Liver (tissue), 7 donors: ENCODE measurements at regions not wholly inside any gene's neighbourhood (a gene's known extent, or its start where the extent isn't known, plus 50 kb on each side); places are given as distances from the start of the nearest gene placed in this dataset.

ENCODE experiments used
- DNase-seq: peaks from one replicate; pipeline ENCODE4 v3.0.0-alpha.2; 2017; ENCODE audit warnings: low spot score
- H3K27ac ChIP-seq, 2 donors: one replicate each; pipeline ENCODE4 v1.7.0; 2013; ENCODE audit warnings: inconsistent platforms in 2 of 2, low read length in 2 of 2, control low read depth in 1 of 2, low read depth in 1 of 2, mild to moderate bottlenecking in 1 of 2
- H3K27me3 ChIP-seq, 4 donors: one replicate each; pipeline versions ENCODE4 v1.6.1 to v1.7.0; 2013; ENCODE audit warnings: low read length in 3 of 4, inconsistent platforms in 1 of 4, mild to moderate bottlenecking in 1 of 4, moderate library complexity in 1 of 4; ENCODE audit not compliant: control insufficient read depth in 4 of 4, insufficient read depth in 4 of 4
- H3K36me3 ChIP-seq, 4 donors: one replicate each; pipeline versions ENCODE4 v1.6.1 to v1.7.0; 2013; ENCODE audit warnings: low read length in 3 of 4, mild to moderate bottlenecking in 3 of 4, low read depth in 1 of 4, moderate library complexity in 1 of 4; ENCODE audit not compliant: control insufficient read depth in 4 of 4, insufficient read depth in 3 of 4
- H3K4me1 ChIP-seq, 4 donors: one replicate each; pipeline versions ENCODE4 v1.6.1 to v1.7.0; 2013; ENCODE audit warnings: low read length in 3 of 4, mild to moderate bottlenecking in 3 of 4, moderate library complexity in 1 of 4; ENCODE audit not compliant: control insufficient read depth in 4 of 4, insufficient read depth in 4 of 4
- H3K4me3 ChIP-seq, 3 donors: one replicate each; pipeline versions ENCODE4 v1.6.1 to v1.7.0; 2013; ENCODE audit warnings: low read length in 3 of 3, control low read depth in 1 of 3, low read depth in 1 of 3, mild to moderate bottlenecking in 1 of 3
- H3K9ac ChIP-seq, 2 donors: one replicate each; pipeline ENCODE4 v1.7.0; 2013; ENCODE audit warnings: low read length in 2 of 2, mild to moderate bottlenecking in 2 of 2, moderate library complexity in 2 of 2, control low read depth in 1 of 2, low read depth in 1 of 2
- H3K9me3 ChIP-seq, 4 donors: one replicate each; pipeline versions ENCODE4 v1.6.1 to v1.7.0; 2013; ENCODE audit warnings: low read length in 3 of 4; ENCODE audit not compliant: control insufficient read depth in 4 of 4
- EGR1 ChIP-seq, 2 donors: IDR thresholded peaks; 2 replicates each; pipeline ENCODE4 v1.6.1; 2016 to 2018; ENCODE audit warnings: antibody characterized with exemption in 2 of 2, low read depth in 2 of 2
- FOXA2 ChIP-seq: IDR thresholded peaks from 2 replicates; pipeline ENCODE4 v1.6.1; 2016; ENCODE audit warnings: antibody characterized with exemption
- GABPA ChIP-seq, 2 donors: IDR thresholded peaks in 1 of 2; conservative IDR thresholded peaks in 1 of 2; 2 replicates each; pipeline ENCODE4 v1.6.1; 2016; ENCODE audit warnings: antibody characterized with exemption in 2 of 2, mild to moderate bottlenecking in 1 of 2, moderate library complexity in 1 of 2
- HNF4A ChIP-seq, 2 donors: conservative IDR thresholded peaks; 2 replicates each; pipeline ENCODE4 v1.6.1; 2016; ENCODE audit warnings: antibody characterized with exemption in 2 of 2, mild to moderate bottlenecking in 2 of 2
- HNF4G ChIP-seq: IDR thresholded peaks from 2 replicates; pipeline ENCODE4 v1.6.1; 2016; ENCODE audit warnings: antibody characterized with exemption
- NR2F2 ChIP-seq: IDR thresholded peaks from 2 replicates; pipeline ENCODE4 v1.6.1; 2016; ENCODE audit warnings: antibody characterized with exemption
- TAF1 ChIP-seq: conservative IDR thresholded peaks from 2 replicates; pipeline ENCODE4 v1.6.1; 2016; ENCODE audit warnings: antibody characterized with exemption, mild to moderate bottlenecking
- YY1 ChIP-seq: IDR thresholded peaks from 2 replicates; pipeline ENCODE4 v1.6.1; 2016; ENCODE audit warnings: antibody characterized with exemption, mild to moderate bottlenecking
- WGBS: extraction: QIAGEN DNeasy Blood & Tissue Kit; methylation state at CpG from one replicate; pipeline ENCODE4 v1.1.7; 2013; 5-methylcytosine and 5-hydroxymethylcytosine counted together
- TF ChIP-seq, protein P1 (sequence below): IDR thresholded peaks from 2 replicates; pipeline ENCODE4 v1.6.1; 2016; ENCODE audit warnings: antibody characterized with exemption, mild to moderate bottlenecking
- TF ChIP-seq, protein P2 (sequence below): IDR thresholded peaks from 2 replicates; pipeline ENCODE4 v1.6.1; 2016; ENCODE audit warnings: antibody characterized with exemption
- TF ChIP-seq, protein P3 (sequence below): IDR thresholded peaks from 2 replicates; pipeline ENCODE4 v1.6.1; 2016; ENCODE audit warnings: antibody characterized with exemption
- donor health status: healthy.
- donor health status: healthy.
- donor health status: healthy.
- donor health status: healthy.

DNA sequence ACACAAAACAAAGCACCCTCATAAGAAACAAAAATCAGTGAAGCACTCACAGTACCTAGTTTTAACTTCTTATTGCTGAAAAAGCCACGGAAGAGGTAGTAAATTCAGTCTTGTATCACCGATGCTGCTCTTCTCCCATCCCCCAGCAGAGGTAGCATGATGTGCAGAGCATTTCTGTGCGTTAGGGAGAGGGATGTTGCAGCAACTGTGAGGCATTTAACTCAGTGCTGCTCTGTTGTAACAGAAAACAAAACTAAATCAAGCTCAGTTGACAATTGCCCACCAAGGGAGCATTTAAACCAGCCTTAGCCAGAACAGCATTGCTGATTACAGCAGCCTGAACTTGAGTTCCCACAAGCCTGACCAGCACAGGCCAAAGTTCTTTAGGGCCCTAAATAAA is 1279.7 kb upstream of the ADGRL3 start (continued):
- TF ChIP-seq, protein P1, sequence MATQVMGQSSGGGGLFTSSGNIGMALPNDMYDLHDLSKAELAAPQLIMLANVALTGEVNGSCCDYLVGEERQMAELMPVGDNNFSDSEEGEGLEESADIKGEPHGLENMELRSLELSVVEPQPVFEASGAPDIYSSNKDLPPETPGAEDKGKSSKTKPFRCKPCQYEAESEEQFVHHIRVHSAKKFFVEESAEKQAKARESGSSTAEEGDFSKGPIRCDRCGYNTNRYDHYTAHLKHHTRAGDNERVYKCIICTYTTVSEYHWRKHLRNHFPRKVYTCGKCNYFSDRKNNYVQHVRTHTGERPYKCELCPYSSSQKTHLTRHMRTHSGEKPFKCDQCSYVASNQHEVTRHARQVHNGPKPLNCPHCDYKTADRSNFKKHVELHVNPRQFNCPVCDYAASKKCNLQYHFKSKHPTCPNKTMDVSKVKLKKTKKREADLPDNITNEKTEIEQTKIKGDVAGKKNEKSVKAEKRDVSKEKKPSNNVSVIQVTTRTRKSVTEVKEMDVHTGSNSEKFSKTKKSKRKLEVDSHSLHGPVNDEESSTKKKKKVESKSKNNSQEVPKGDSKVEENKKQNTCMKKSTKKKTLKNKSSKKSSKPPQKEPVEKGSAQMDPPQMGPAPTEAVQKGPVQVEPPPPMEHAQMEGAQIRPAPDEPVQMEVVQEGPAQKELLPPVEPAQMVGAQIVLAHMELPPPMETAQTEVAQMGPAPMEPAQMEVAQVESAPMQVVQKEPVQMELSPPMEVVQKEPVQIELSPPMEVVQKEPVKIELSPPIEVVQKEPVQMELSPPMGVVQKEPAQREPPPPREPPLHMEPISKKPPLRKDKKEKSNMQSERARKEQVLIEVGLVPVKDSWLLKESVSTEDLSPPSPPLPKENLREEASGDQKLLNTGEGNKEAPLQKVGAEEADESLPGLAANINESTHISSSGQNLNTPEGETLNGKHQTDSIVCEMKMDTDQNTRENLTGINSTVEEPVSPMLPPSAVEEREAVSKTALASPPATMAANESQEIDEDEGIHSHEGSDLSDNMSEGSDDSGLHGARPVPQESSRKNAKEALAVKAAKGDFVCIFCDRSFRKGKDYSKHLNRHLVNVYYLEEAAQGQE = no peak
- TF ChIP-seq TAF1 (no peak), NR2F2 (no peak)

DNA sequence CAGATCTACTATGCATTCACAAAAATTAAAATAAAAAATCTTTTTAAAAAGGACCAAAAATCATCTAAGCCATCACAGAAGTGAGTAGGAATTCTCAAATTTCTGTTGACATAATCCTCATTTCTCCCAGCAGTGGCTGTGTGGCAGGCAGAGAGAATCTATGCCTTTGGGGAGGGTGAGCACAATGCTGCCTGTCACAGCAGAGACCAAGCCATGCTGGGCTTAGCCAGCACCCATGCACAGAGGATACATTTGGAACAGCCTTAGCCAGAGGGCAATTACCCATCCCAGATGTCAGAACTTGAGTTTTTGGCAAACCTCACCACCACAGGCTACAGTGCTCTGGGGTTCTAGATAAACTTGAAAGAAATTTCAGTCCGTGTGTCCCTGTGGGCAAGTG is 1274.8 kb upstream of the ADGRL3 start:
- no peaks in the 10 kb centered on the region for H3K4me1 ChIP-seq
- H3K36me3 ChIP-seq = no peaks in the 10 kb centered on the region
- 44% methylated on average over 1 of the region's 1 CpG for WGBS
- TF ChIP-seq, protein P2, sequence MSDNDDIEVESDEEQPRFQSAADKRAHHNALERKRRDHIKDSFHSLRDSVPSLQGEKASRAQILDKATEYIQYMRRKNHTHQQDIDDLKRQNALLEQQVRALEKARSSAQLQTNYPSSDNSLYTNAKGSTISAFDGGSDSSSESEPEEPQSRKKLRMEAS = no peak
- TF ChIP-seq HNF4A (conservative IDR thresholded peaks at IDR 0.05) (no peak), FOXA2 (no peak), TAF1 (no peak), GABPA (IDR thresholded peaks at IDR 0.05 in 1 of 2, conservative IDR thresholded peaks at IDR 0.05 in 1 of 2) (no peak), NR2F2 (no peak), YY1 (no peak)
- TF ChIP-seq, protein P3, sequence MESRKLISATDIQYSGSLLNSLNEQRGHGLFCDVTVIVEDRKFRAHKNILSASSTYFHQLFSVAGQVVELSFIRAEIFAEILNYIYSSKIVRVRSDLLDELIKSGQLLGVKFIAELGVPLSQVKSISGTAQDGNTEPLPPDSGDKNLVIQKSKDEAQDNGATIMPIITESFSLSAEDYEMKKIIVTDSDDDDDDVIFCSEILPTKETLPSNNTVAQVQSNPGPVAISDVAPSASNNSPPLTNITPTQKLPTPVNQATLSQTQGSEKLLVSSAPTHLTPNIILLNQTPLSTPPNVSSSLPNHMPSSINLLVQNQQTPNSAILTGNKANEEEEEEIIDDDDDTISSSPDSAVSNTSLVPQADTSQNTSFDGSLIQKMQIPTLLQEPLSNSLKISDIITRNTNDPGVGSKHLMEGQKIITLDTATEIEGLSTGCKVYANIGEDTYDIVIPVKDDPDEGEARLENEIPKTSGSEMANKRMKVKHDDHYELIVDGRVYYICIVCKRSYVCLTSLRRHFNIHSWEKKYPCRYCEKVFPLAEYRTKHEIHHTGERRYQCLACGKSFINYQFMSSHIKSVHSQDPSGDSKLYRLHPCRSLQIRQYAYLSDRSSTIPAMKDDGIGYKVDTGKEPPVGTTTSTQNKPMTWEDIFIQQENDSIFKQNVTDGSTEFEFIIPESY = no peak
- H3K27ac ChIP-seq = no peak overlapping the region
- H3K9ac ChIP-seq = no peak overlapping the region
- H3K4me3 ChIP-seq = no peak overlapping the region
- no peak for DNase-seq
- H3K27me3 ChIP-seq = no peaks in the 10 kb centered on the region
- H3K9me3 ChIP-seq = no peaks in the 10 kb centered on the region

DNA sequence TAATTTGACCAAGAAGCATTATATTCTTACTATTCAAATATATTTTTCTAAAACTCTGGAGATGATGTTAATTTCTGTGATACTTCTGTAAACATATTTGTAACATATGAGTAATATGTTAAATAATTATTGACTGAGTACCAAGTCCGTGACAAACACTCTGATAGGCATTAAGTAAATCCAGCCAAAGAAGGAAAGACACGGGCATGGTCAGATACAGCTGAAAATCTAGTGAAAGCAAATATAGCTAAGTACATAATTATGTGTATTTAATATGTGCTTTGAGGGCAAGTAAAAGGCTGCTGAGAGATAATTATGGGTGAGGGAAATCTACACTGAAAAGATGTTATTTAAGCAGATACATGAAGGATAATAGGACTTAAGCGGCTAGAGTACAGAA is 1263.6 kb upstream of the ADGRL3 start:
- WGBS = 64% methylated on average over 3 of the region's 3 CpGs

More for the DNA sequence above, 1263.6 kb upstream of the ADGRL3 start:
- no peak overlapping the region for H3K4me3 ChIP-seq
- no peak overlapping the region for H3K9ac ChIP-seq
- H3K9me3 ChIP-seq = peaks cover 0 to 2% (median 0%) of the 10 kb centered on the region in 4 donors
- H3K36me3 ChIP-seq = no peaks in the 10 kb centered on the region
- no peak for DNase-seq
- H3K4me1 ChIP-seq = no peaks in the 10 kb centered on the region
- TF ChIP-seq EGR1 (IDR thresholded peaks at IDR 0.05; ENCODE audit: low read depth in 2 of 2) (no peak), HNF4G (no peak), GABPA (IDR thresholded peaks at IDR 0.05 in 1 of 2, conservative IDR thresholded peaks at IDR 0.05 in 1 of 2) (no peak)
- TF ChIP-seq, protein P3 = no peak
- no peaks in the 10 kb centered on the region for H3K27me3 ChIP-seq
- no peak overlapping the region for H3K27ac ChIP-seq
